ENCODE measurements at regions not wholly inside any gene's neighbourhood (a gene's known extent, or its start where the extent isn't known, plus 50 kb on each side); places are given as distances from the start of the nearest gene placed in this dataset.

DNA sequence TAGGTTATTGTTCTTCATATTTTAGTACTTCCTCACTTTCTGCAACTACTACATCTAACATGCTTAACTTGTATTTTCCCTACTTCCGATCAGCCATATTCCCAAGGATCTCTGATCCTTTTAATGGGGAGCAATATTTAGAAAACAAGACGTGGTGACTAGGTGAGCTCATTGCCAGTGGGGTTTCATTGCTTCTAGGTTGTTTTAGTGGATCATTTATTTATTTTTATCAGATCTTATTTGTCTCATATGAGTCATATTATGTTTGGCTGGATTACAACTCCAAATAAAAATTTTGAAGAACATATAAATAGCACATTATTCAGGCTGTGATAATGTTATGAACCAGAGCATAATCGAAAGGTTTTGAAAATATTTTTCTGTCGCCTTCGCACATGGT lies 480.9 kb upstream of the TMEFF2 start:
- TF ChIP-seq TCF3 (IDR thresholded peaks at IDR 0.05; ENCODE audit: borderline replicate concordance, insufficient read depth, low read depth, low read length) = no peak
- TF ChIP-seq CREB1 (IDR thresholded peaks at IDR 0.05; ENCODE audit: low read depth) = no peak
- TF ChIP-seq, protein P1, sequence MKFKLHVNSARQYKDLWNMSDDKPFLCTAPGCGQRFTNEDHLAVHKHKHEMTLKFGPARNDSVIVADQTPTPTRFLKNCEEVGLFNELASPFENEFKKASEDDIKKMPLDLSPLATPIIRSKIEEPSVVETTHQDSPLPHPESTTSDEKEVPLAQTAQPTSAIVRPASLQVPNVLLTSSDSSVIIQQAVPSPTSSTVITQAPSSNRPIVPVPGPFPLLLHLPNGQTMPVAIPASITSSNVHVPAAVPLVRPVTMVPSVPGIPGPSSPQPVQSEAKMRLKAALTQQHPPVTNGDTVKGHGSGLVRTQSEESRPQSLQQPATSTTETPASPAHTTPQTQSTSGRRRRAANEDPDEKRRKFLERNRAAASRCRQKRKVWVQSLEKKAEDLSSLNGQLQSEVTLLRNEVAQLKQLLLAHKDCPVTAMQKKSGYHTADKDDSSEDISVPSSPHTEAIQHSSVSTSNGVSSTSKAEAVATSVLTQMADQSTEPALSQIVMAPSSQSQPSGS (IDR thresholded peaks at IDR 0.05; ENCODE audit: low read length) = no peak
- TF ChIP-seq REST (IDR thresholded peaks at IDR 0.05; ENCODE audit: low read depth, low read length) = no peak
- TF ChIP-seq POLR2A (IDR thresholded peaks at IDR 0.05; ENCODE audit: low read depth, low read length) = no peak
- TF ChIP-seq, protein P2, sequence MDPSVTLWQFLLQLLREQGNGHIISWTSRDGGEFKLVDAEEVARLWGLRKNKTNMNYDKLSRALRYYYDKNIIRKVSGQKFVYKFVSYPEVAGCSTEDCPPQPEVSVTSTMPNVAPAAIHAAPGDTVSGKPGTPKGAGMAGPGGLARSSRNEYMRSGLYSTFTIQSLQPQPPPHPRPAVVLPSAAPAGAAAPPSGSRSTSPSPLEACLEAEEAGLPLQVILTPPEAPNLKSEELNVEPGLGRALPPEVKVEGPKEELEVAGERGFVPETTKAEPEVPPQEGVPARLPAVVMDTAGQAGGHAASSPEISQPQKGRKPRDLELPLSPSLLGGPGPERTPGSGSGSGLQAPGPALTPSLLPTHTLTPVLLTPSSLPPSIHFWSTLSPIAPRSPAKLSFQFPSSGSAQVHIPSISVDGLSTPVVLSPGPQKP (IDR thresholded peaks at IDR 0.05; ENCODE audit: low read depth, low read length) = no peak
- no peak for TF ChIP-seq ZSCAN29 (IDR thresholded peaks at IDR 0.05)
- TF ChIP-seq KLF5 (IDR thresholded peaks at IDR 0.05; ENCODE audit: partially characterized antibody) = no peak
- no peak for TF ChIP-seq TAF1 (IDR thresholded peaks at IDR 0.05; ENCODE audit: borderline replicate concordance, low read depth, low read length)
- no peak for TF ChIP-seq ZNF217 (IDR thresholded peaks at IDR 0.05)

All from GM12878 (cell line).